ENCODE measurements at regions not wholly inside any gene's neighbourhood (a gene's known extent, or its start where the extent isn't known, plus 50 kb on each side); places are given as distances from the start of the nearest gene placed in this dataset.
A peak's percentile ranks its signal among the peaks of the same experiment; 100 is the strongest.

DNA sequence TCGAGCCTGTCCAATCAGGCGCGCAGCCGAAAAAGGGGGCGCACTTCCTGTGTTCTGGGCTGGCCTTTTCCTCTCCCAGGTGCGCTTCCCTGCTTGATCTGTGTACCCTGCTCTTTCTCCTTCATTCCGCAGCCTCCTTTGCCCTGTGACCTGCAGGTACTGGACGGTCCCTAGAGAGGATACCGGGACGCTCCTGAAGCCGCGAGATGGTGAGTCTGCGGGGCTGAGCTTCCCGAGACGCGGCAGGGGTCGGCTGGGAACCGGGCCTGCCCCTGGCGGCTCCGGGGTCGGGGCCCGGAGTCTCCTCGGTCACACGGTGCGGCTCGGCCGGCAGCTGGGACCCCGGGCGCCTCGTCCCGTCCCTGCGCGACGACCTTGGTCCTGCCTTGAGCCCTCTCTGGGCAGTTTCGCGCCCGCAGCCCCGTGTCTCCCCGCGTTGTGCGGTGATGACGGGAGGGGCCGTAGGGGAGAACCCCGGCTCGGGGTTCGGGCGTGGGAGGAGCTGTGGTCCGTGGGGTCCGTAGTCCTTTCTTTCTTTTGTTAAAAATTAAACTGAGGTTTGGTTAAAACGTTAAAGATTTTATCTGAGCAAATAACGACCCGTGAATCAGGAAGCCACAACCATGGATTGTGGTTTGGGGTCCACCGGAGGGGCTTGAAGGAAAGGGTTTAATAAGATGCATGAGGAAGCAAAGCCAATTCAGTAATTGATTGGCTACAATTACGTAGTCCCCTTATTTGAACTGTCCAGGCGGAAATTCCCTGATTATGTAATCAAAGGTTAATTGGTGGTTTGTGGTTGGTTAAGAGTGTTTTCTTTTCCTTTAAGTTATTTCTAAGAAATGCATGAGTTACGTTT, 172.8 kb upstream of the ZNF267 start (continued):
- TF ChIP-seq, protein P1, sequence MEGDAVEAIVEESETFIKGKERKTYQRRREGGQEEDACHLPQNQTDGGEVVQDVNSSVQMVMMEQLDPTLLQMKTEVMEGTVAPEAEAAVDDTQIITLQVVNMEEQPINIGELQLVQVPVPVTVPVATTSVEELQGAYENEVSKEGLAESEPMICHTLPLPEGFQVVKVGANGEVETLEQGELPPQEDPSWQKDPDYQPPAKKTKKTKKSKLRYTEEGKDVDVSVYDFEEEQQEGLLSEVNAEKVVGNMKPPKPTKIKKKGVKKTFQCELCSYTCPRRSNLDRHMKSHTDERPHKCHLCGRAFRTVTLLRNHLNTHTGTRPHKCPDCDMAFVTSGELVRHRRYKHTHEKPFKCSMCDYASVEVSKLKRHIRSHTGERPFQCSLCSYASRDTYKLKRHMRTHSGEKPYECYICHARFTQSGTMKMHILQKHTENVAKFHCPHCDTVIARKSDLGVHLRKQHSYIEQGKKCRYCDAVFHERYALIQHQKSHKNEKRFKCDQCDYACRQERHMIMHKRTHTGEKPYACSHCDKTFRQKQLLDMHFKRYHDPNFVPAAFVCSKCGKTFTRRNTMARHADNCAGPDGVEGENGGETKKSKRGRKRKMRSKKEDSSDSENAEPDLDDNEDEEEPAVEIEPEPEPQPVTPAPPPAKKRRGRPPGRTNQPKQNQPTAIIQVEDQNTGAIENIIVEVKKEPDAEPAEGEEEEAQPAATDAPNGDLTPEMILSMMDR (IDR thresholded peaks at IDR 0.05; ENCODE audit: control extremely low read depth in 1 of 3, insufficient read depth in 1 of 3, low read depth in 1 of 3, low read length in 3 of 3) = peak in 1 of 3 experiments; percentile 5; a peak in 1 of 4 replicates
- no peak for TF ChIP-seq SAP30 (IDR thresholded peaks at IDR 0.05; ENCODE audit: insufficient read depth, insufficient replicate concordance, low read length)
- TF ChIP-seq SP4 (IDR thresholded peaks at IDR 0.05; ENCODE audit: low read length) = no peak
- peak; percentile 64 for TF ChIP-seq TBP (IDR thresholded peaks at IDR 0.05; ENCODE audit: low read depth, low read length)
- TF ChIP-seq YY1 (IDR thresholded peaks at IDR 0.05; ENCODE audit: low read depth, low read length) = no peak
- TF ChIP-seq KDM1A (IDR thresholded peaks at IDR 0.05; ENCODE audit: borderline replicate concordance, low read length) = no peak
- TF ChIP-seq EP300 (IDR thresholded peaks at IDR 0.05; ENCODE audit: borderline replicate concordance in 1 of 2, low read depth in 2 of 2, low read length in 2 of 2) = no peak
- TF ChIP-seq, protein P2, sequence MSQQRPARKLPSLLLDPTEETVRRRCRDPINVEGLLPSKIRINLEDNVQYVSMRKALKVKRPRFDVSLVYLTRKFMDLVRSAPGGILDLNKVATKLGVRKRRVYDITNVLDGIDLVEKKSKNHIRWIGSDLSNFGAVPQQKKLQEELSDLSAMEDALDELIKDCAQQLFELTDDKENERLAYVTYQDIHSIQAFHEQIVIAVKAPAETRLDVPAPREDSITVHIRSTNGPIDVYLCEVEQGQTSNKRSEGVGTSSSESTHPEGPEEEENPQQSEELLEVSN (IDR thresholded peaks at IDR 0.05) = no peak
- TF ChIP-seq SIN3A (conservative IDR thresholded peaks at IDR 0.05 in 1 of 2, IDR thresholded peaks at IDR 0.05 in 1 of 2; ENCODE audit: low read depth in 1 of 2, low read length in 2 of 2) = peak in 1 of 2 experiments; percentile 69; a peak in 1 of 4 replicates
- TF ChIP-seq SP2 (IDR thresholded peaks at IDR 0.05; ENCODE audit: low read length) = no peak
- TF ChIP-seq CREB1 (IDR thresholded peaks at IDR 0.05) = no peak
- peak; percentile 90 for TF ChIP-seq SP1 (IDR thresholded peaks at IDR 0.05; ENCODE audit: low read depth, low read length)
- no peak for TF ChIP-seq CTBP2 (IDR thresholded peaks at IDR 0.05; ENCODE audit: borderline replicate concordance, insufficient read depth, insufficient read length, low read length)
- TF ChIP-seq RNF2 (IDR thresholded peaks at IDR 0.05; ENCODE audit: borderline replicate concordance, low read depth, low read length, missing control alignments, poor library complexity, severe bottlenecking) = no peak
- no peak for TF ChIP-seq JUND (IDR thresholded peaks at IDR 0.05; ENCODE audit: low read length)
- TF ChIP-seq TEAD4 (IDR thresholded peaks at IDR 0.05; ENCODE audit: low read depth, low read length) = no peak
- no peak for TF ChIP-seq MAFK (IDR thresholded peaks at IDR 0.05; ENCODE audit: low read depth, low read length)
- no peak for TF ChIP-seq RFX5 (IDR thresholded peaks at IDR 0.05; ENCODE audit: borderline replicate concordance, low read depth, low read length)
- TF ChIP-seq RXRA (IDR thresholded peaks at IDR 0.05; ENCODE audit: insufficient read depth, low read depth, low read length) = no peak
- no peak for TF ChIP-seq POU5F1 (IDR thresholded peaks at IDR 0.05; ENCODE audit: low read depth, low read length)
- peak in 1 of 2 experiments; percentile 78; a peak in 2 of 3 replicates for TF ChIP-seq POLR2A (IDR thresholded peaks at IDR 0.05; ENCODE audit: control extremely low read depth in 1 of 2, low read depth in 2 of 2, low read length in 2 of 2)
